ENCODE measurements at regions not wholly inside any gene's neighbourhood (a gene's known extent, or its start where the extent isn't known, plus 50 kb on each side); places are given as distances from the start of the nearest gene placed in this dataset.
A peak's percentile ranks its signal among the peaks of the same experiment; 100 is the strongest.

DNA sequence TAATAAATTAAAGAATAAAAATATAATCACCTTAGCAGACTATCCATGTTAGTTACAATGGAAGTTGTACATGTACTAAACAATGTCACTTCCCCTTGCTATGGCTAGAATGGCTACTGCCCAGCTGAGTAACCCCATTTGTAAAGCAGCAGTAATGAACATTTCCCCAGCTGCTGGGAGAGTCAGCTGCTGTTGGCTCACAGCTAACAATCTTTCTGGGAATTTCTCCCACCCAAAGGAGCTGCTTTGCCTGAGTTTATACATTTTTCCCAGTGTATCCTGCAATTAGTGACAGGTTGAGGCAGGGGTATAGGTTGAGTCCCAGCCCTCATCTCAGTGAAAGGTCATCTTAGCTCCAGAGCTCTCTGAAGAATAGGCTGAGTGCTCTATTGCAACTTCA lies 665.6 kb upstream of the KLHL29 start:
- no peak for DNase-seq (ENCODE audit: extremely low read depth in 1 of 11, low read depth in 9 of 11, low spot score in 4 of 11)

DNA sequence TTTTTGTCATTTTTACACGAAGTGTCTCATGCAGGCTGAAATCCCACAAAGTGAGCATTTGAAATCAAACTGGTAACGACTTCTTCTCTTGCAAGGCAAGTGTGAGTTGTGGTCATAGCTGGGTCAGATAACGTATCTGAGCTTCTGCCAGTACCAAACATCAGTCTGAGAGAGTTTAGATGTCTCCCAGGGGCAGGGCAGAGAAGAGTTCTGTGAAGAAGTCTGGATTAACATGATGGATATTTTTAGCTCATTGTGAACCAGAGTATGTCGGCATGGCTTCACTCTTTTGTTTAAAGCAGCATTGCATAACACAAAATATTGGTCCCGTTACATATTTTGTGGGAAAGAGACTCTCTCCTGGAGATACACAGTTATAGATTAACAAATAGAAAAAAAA lies 655.5 kb upstream of the KLHL29 start:
- no peak for DNase-seq (ENCODE audit: extremely low read depth in 1 of 11, low read depth in 9 of 11, low spot score in 4 of 11)

DNA sequence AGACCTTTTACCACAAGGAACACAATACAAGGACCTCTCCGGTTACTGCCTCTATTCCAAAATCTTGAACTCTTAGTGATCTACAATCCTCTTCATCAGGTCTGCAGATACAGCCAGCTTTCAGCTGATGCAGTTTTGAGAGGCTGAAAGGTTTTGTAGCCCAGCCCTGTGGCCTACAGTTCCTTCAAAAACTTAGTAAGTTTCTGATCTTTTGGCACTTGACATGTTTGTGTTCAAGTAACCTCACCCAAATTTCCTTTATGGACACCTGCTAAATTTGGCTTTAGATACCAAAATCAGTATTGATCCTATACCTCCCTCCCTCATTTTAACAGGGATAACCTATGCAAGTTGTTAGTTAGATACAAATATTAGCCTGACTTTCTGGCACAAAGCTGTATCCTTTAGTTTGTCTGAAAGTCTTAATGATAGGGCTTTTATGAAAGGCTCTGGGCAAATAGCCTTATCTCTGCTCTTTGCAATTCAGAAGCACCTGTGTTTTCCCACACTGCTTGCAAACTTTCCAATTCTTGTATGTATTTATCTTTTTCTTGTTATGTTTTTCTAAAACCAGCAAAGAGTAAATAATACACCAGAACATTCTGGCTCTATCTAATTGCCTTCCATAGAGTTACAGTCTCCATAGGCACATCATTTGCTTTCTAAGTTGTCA lies 650.5 kb upstream of the KLHL29 start:
- no peak for DNase-seq (ENCODE audit: extremely low read depth in 1 of 11, low read depth in 9 of 11, low spot score in 4 of 11)

DNA sequence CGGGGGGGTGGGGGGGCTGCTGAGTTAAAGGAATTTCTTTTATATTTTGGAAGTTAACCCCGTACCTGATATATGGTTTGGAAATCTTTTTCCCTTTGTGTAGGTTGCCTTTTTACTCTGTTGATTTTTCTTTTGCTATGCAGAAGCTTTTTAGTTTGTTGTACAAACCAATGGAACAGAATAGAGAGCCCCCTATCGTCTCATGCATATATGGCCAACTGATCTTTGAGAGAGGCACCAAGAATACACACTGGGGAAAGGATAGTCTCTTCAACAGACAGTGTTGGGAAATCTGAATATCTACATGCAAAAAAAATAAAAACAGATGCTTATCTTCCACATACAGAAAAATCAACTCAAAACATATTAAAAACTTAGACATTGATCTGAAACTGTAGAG lies 647.8 kb upstream of the KLHL29 start:
- DNase-seq (ENCODE audit: extremely low read depth in 1 of 11, low read depth in 9 of 11, low spot score in 4 of 11), result no peak

DNA sequence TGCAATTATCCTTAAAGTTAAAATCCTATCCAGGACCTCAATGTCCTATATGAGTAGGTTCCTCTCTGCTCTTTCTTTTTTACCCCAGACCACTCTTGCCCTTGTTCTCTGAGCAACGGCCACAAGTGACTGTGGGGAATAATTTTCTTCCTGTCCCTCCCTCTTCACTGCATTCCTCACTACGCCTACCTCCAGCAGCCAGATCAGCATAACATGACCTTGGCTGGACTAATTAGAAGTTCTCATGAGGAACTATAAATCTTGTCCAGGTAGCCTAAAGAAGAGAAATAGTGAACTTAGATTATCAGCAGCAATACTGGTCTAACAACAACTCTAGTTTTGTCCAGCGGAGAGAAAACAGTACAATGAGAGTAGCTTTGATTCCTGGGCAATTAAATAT lies 643.8 kb upstream of the KLHL29 start:
- DNase-seq (ENCODE audit: extremely low read depth in 1 of 11, low read depth in 9 of 11, low spot score in 4 of 11), result peak in 6 of 11 donors; percentile 13 to 39 (median 18)

DNA sequence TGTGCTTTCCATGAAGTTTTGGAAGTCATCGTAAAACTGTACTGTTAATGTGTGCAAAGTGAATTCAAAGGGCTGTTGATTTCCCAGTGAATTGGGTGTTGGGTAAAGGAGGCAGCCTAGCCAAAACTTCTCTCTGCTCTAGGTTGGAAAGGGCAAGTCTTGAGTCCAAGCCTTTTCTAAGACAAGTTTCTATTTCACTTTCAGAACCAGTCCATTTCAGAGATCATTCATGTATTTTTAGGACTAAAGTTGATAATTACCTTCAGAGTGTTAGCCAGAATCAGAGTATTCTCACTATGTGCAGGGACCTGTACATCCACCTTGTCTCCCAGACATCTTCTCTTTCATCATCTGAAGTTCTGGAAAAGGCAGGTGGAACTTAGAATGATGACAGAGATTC lies 636.1 kb upstream of the KLHL29 start:
- DNase-seq (ENCODE audit: extremely low read depth in 1 of 11, low read depth in 9 of 11, low spot score in 4 of 11), result no peak

DNA sequence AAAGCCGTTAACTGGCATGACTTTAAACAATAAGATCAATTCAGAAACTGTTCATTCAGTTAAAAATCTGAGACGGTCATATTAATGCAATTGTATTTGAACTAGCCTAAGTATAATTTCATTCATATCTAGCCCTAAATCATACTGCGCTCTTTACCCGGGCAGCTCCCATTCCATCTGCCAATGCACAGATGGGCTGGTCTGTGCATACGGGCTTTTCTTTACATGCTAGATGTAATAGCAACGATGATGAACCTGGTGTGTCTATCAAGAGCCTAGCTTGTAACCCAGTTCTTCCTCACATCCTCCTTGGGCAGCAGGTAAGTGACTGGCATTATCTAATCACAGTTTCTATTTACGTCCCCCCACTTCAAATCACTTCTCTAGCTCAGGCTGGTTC lies 631.5 kb upstream of the KLHL29 start:
- no peak for DNase-seq (ENCODE audit: extremely low read depth in 1 of 11, low read depth in 9 of 11, low spot score in 4 of 11)

DNA sequence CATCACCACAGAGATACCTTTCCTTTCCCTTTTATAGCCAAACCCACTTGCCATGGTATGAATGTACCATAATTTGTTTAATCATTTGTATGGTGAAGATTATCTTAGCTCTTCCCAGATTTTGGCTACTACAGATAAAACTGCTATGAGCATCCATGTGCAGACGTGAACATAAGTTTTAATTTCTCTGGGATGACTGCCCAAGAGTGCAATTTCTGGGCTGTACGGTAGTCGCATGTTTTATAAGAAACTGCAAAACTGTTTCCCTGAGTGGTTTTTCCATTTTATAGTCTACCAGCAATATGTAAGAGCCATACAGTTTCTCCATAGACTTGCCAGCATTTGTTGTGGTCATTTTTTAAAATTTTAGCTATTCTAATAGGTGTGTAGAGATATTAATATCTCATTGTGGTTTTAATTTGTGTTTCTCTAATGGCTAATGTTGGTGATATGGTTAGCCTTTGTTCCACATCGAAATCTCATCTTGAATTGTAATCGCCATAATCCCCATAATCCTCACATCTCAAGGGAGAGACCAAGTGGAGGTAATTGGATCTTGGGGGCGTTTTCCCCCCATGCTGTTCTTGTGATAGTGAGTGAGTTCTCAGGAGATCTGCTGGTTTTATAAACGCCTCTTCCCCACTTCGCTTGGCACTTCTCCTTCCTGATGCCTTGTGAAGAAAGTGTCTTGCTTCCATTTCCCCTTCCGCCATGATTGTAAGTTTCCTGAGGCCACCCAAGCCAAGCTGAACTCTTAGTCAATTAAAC lies 628.5 kb upstream of the KLHL29 start:
- DNase-seq (ENCODE audit: extremely low read depth in 1 of 11, low read depth in 9 of 11, low spot score in 4 of 11), result no peak

DNA sequence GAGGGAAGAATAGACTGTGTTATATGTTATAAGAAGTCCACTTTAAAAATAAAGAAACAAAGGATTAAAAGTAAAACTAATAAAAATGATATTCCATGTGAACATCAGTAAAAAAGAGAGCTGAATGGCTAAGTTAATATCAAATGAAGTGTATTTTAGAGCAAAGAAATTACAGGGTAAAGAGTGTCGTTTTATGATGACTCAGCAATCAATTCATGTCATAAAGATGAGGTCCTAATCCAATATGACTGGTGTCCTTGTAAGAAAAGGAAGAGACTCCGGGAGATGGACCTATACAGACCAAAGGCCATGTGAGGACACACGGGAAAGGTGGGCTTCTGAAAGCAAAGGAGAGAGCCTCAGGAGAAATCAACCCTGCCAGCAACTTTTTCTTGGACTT lies 615.5 kb upstream of the KLHL29 start:
- no peak for DNase-seq (ENCODE audit: extremely low read depth in 1 of 11, low read depth in 9 of 11, low spot score in 4 of 11)

DNA sequence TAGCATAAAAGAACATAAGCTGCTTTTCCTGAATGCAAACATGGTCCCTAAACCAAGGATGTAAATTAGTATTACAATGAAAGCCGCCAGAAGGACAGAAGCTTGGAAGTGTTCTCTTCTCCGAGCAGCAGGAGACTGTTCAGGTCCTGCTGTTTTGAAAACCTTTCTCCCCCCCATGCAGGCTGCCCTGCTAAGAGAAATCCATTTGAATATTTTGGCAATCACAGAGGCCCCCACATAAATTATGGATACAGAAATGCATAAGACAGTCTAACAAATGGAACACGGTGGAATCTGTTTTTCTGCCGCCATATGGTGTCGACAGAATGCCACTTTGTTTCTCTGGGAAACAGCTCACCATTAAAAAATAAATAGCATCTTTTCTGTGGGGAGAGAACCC lies 600.4 kb upstream of the KLHL29 start:
- peak in 1 of 11 donors; percentile 11 for DNase-seq (ENCODE audit: extremely low read depth in 1 of 11, low read depth in 9 of 11, low spot score in 4 of 11)

DNA sequence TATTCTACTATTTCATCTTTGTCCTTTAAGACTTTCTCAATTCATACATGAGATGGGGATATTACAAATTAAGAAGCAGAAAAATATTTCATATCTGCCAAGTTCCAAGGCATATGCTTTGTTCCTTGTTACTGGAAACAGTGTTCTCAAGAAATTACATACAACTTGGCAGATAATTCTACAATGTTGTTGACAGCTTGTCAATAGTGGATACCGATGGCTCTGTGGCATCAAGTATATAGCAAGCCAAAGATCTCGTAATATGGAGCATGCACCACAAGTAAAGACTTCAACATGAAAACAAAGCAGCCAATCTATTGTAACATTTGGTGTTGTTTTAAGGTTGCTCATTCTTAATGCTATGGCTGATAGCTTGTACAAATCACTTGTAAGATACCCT lies 598.2 kb upstream of the KLHL29 start:
- DNase-seq (ENCODE audit: extremely low read depth in 1 of 11, low read depth in 9 of 11, low spot score in 4 of 11), result no peak

DNA sequence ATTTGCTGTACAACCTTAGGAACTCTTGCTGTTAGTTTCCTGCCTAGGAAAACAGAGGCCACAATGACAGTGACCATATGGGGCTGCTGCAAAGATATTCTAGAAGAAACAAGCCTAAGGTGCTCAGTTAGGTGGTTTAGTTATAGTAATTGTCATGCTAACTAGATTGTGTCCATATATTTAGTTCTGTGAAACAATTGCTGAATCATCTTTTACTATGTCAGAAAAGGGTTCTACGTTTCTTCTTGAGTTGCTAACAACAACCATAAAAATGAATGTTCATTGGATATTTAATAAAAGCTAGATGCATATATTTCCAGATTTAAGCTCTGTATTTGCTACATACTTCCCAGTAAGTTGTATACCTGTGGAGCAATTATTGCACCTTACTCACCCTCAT lies 597.2 kb upstream of the KLHL29 start:
- DNase-seq (ENCODE audit: extremely low read depth in 1 of 11, low read depth in 9 of 11, low spot score in 4 of 11), result no peak

DNA sequence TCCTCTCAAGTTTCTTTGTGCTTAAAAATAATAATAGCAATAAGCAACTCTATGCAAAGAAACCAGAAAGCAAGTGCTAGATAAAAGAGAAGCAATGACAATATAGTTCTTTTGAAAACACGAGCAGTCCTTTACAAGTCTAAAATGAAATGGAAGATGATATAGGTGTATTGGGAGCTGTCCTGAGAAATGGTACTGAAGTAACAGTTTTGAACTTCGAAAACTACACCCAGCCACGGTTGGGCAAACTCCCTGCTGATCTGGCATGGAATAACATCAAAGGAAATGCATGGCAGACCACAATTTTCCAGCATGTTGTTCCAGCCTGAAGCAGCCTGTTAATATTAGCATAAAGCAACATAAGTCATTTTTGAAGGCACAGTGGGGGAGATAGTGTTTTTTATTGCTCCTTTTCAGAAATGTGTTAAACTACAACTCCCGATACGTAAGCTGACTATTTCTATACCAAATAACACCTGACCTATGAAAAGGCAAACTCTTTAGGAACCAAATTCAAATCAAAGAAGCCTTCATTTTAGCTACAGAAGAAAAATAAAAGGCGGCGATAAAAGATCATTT lies 596.1 kb upstream of the KLHL29 start:
- peak in 2 of 11 donors; percentile 40 for DNase-seq (ENCODE audit: extremely low read depth in 1 of 11, low read depth in 9 of 11, low spot score in 4 of 11)

DNA sequence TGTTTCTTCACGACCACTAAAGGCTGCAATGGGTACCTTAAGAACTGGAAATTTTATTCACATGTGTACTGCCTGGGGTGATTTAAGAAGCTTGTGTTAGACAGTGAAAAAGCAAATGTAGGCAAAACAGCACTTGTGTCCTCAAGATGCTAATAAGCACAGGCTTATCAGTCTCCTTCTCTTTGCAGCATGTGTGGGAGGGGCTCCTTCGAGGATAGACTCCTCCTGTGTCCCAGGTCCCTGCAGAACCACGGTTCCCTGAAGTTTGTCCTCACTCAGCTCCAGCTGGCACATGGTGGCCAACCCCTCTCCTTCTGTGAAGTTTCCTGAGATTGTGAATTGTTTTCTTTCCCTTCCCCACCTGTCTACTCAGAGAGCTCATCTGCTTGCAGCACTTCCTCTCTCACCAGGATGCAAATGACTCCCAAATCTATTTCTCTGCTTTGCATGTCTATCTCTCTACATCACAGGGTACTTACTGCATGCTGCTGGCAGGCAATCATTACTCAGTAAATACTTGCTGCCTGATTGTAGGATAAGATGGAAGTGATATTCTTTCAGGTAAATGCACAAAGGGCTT lies 589.6 kb upstream of the KLHL29 start:
- no peak for DNase-seq (ENCODE audit: extremely low read depth in 1 of 11, low read depth in 9 of 11, low spot score in 4 of 11)

DNA sequence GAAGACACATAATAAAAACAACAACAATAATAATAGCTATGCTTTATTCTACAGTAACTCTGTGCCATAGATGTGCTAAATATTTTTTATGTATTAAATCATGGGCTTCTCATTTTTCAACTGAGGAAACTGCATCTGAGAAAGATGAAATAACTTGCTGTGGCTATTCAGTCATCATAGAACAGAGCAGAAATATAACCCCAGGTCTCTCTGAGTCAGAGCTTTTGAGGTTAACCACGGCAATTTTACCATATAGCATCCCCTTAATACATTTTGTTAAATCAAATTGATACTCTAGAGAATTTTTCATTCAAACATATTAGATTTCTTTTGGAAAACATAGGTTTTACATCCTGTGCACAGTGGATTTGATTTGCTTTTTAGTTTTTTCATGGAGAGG lies 586.6 kb upstream of the KLHL29 start:
- DNase-seq (ENCODE audit: extremely low read depth in 1 of 11, low read depth in 9 of 11, low spot score in 4 of 11), result no peak

DNA sequence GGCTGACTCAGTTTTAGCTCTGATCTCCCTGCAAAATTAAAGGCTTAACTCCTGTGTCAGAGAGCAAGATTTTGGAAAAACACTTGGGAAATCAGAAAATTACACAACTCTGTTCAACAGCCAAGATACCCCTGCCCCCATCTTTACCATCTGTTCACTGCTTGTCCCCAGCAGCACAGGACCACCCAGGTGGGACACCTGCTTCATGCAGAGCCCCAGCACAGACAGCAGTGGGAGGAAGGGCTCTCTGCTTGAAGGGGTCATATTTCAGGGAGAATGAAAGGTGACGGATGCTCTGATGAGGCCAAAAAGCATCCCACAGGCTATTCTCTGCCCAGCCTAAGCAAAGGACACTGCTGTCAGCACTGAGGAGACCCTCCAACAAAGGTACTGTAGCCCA lies 584.6 kb upstream of the KLHL29 start:
- DNase-seq (ENCODE audit: extremely low read depth in 1 of 11, low read depth in 9 of 11, low spot score in 4 of 11), result no peak

DNA sequence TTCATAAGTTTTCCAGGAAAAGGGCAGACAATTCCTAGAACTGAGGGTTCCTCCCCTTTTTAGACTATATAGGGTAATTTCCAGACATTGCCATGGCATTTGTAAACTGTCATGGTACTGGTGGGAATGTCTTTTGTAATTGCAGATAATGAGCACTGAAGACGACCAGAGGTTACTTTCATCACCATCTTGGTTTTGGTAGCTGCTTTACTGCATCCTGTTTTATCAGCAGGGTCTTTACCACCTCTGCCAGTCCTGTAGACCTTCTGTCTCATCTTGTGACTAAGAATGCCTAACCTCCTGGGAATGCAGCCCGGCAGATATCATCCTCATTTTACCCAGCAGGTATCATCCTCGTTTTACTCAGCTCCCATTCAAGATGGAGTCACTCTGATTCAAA lies 583.9 kb upstream of the KLHL29 start:
- DNase-seq (ENCODE audit: extremely low read depth in 1 of 11, low read depth in 9 of 11, low spot score in 4 of 11), result no peak

DNA sequence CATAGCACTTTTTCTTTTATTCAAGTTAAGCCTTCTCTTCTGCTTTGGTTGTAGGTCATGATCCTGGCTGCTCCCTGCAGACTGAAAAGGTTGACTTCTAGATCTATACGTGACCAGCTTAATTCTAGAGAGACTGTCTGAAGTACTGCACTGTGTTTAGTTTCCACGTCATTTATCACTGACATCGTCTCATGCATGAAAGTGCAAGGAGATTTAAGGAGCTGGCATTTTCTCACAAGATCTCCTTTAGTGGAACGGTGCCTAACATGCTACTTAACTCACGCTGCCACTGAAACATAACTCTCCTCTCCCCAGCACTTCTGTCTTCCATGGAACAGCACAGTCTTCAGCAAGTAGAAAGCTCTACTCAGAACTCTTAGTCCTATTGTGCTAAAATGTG lies 583.0 kb upstream of the KLHL29 start:
- DNase-seq (ENCODE audit: extremely low read depth in 1 of 11, low read depth in 9 of 11, low spot score in 4 of 11), result no peak

DNA sequence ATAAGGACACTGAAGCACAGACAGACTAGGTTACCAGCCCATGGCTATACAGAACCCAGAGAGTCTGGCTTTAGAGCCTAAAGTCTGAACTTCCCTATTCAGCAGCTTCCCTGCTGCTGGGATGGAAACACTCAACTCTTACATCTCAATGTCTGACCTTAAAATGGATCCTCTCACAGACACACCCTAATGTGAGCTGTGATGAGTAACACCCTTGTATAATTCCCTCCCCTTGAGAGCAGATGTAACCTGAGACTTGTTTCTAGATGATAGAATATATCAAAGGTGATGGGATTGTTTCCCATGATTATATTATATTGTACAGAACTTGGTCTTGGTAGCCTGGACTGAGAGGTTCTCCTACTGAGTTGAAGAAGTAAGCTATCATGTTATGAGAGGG lies 577.1 kb upstream of the KLHL29 start:
- no peak for DNase-seq (ENCODE audit: extremely low read depth in 1 of 11, low read depth in 9 of 11, low spot score in 4 of 11)

DNA sequence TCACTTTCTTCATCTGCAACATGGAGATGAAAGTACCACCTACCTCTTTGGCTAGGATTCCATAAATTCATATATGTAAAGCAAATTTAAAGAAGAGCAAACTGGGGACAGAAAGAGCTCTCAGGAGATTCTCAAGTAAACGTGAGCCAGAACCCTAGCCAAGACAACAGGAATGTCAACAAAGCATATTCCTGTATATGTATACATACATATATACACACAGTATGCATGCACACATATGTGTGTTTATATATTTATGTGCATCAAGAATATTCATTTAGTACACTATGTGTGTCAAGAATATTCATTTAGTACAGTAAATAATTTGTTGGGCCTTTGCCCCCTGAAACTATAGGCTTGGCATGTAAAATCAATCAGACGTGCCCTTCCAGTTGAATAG lies 574.4 kb upstream of the KLHL29 start:
- no peak for DNase-seq (ENCODE audit: extremely low read depth in 1 of 11, low read depth in 9 of 11, low spot score in 4 of 11)
